Adrenal gland (tissue), 9 donors: ENCODE measurements at regions not wholly inside any gene's neighbourhood (a gene's known extent, or its start where the extent isn't known, plus 50 kb on each side); places are given as distances from the start of the nearest gene placed in this dataset.

Source experiments
- DNase-seq, 7 donors: peaks; one replicate each; pipeline ENCODE4 v3.0.0-alpha.2; 2019 to 2020
- H3K27ac ChIP-seq, 5 donors: fragments of 200-600 bp; sonication (generic) in 4 of 5; 1 replicate in 3 of 5; 2 replicates in 2 of 5; pipeline versions ENCODE4 v1.5.1 to v1.8.0; 2016 to 2020; ENCODE audit warnings: mild to moderate bottlenecking in 1 of 5
- H3K27me3 ChIP-seq: fragments of 200-600 bp; 2 replicates; pipeline ENCODE4 v1.8.0; 2021
- H3K36me3 ChIP-seq, 2 donors: fragments of 200-600 bp; replicated peaks in 1 of 2; 1 replicate in 1 of 2; 2 replicates in 1 of 2; pipeline versions ENCODE4 v1.5.1 to v1.8.0; 2018 to 2022
- H3K4me1 ChIP-seq, 2 donors: fragments of 200-600 bp; replicated peaks in 1 of 2; 1 replicate in 1 of 2; 2 replicates in 1 of 2; pipeline versions ENCODE4 v1.5.1 to v1.8.0; 2018 to 2021
- H3K4me3 ChIP-seq, 4 donors: fragments of 200-600 bp; sonication (generic) in 3 of 4; one replicate each; pipeline ENCODE4 v1.5.1; 2016 to 2018
- H3K9me3 ChIP-seq, 3 donors: fragments of 200-600 bp; sonication (generic) in 1 of 3; replicated peaks in 1 of 3; 1 replicate in 2 of 3; 2 replicates in 1 of 3; pipeline versions ENCODE4 v1.5.1 to v1.8.0; 2016 to 2021
- CTCF ChIP-seq, 6 experiments: fragments of 450-650 bp in 4 of 6; fragments of 200-600 bp in 2 of 6; sonication (generic) in 1 of 6; IDR thresholded peaks; 1 replicate in 5 of 6; 2 replicates in 1 of 6; pipeline versions ENCODE4 v1.5.1 to v1.8.0; 2016 to 2021; ENCODE audit warnings: antibody characterized with exemption in 6 of 6, mild to moderate bottlenecking in 2 of 6, moderate library complexity in 1 of 6
- POLR2A ChIP-seq, 2 donors: fragments of 450-650 bp; IDR thresholded peaks; one replicate each; pipeline ENCODE4 v1.6.1; 2017; ENCODE audit warnings: antibody characterized with exemption in 2 of 2, mild to moderate bottlenecking in 2 of 2, moderate library complexity in 1 of 2
- WGBS, 4 donors: extraction: QIAGEN DNeasy Blood & Tissue Kit in 2 of 4; methylation state at CpG; one replicate each; pipeline versions ENCODE4 v1.1.5 to v1.1.7; 2013 to 2017; 5-methylcytosine and 5-hydroxymethylcytosine counted together
- intact Hi-C, 2 donors: fragments of 100-400 bp; cut with DNase I; formaldehyde crosslinking; loops; one replicate each; pipeline versions ENCODE4 v1.14.1 to v1.15.0; 2022 to 2023
- donor health status: healthy with polysubstance abuse.
- donor health status: Bipolar disorder and iron deficiency.
- donor health status: DM: yes; HTN: yes; CAD: no.
- donor health status: DM: no; HTN: no; CAD: no.
- donor health status: DM: no; HTN: no; CAD: no.

DNA sequence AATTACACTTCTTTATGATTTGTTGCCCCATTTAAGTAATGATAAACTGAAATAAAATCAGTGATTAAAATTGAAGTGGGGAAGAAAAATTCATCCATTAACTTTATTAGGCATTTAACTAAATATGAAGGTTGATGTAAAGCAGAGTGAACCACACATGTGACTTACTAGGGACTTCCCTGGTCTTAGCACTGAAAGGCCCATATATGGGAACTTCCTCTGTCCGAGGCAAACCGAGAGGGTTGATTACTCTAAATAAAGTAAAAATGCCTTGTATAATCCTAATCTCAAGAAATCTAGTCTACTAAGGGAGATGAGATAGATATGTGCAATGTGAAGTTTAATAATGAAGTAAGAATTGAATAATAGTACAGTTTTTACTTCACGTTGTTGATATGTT, 403.9 kb upstream of the RPS6KA3 start:
- H3K9me3 ChIP-seq = no peaks in the 10 kb centered on the region
- WGBS, 4 donors = 64 to 78% (median 71%) methylated on average over 3 of the region's 3 CpGs
- intact Hi-C loops = no loop called here
- H3K4me1 ChIP-seq = no peaks in the 10 kb centered on the region
- no peak for DNase-seq
- H3K36me3 ChIP-seq = no peaks in the 10 kb centered on the region
- TF ChIP-seq POLR2A (IDR thresholded peaks at IDR 0.05) = no peak
- TF ChIP-seq CTCF (IDR thresholded peaks at IDR 0.05) = no peak
- peaks cover 7% of the 10 kb centered on the region for H3K27me3 ChIP-seq
- no peak overlapping the region for H3K27ac ChIP-seq
- H3K4me3 ChIP-seq = no peak overlapping the region

DNA sequence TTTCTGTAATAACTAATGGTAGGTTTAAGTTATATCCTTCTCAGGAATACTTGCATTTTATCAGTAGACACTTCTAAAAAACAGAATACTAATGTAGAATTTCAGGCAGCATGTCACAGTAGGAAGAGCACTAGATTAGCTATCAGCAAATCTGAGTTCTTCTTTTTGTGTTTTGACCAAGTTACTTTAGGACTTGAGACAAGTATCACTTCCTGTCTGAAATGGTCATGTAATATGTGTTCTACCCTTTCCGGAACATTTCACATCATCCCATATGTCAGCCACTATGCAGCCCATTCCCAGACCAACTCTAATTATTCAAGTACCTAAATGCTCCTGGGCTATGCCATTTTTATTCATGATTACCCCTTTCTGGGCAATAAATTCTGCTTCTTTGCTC, 401.8 kb upstream of the RPS6KA3 start:
- no peaks in the 10 kb centered on the region for H3K9me3 ChIP-seq
- TF ChIP-seq POLR2A (IDR thresholded peaks at IDR 0.05) (no peak), CTCF (IDR thresholded peaks at IDR 0.05) (no peak)
- H3K4me3 ChIP-seq = no peak overlapping the region
- intact Hi-C loops = no loop called here
- H3K36me3 ChIP-seq = no peaks in the 10 kb centered on the region
- no peaks in the 10 kb centered on the region for H3K4me1 ChIP-seq
- no peak for DNase-seq
- WGBS, 4 donors = 33 to 83% (median 65%) methylated on average over 1 of the region's 1 CpG
- H3K27ac ChIP-seq = no peak overlapping the region
- peaks cover 4% of the 10 kb centered on the region for H3K27me3 ChIP-seq

GRCh38 chrX:20666331-20666730, 399.6 kb upstream of the RPS6KA3 start:
- TF ChIP-seq CTCF (IDR thresholded peaks at IDR 0.05) = no peak
- TF ChIP-seq POLR2A (IDR thresholded peaks at IDR 0.05) = no peak
- Histone ChIP-seq H3K27ac (no peak overlapping the region), H3K4me3 (no peak overlapping the region), H3K4me1 (no peaks in the 10 kb centered on the region), H3K27me3 (peaks cover 4% of the 10 kb centered on the region), H3K9me3 (no peaks in the 10 kb centered on the region), H3K36me3 (no peaks in the 10 kb centered on the region)
- intact Hi-C loops = no loop called here
- DNase-seq = no peak
- 57 to 73% (median 63%) methylated on average over 3 of the region's 3 CpGs; no CpG with 5 or more reads in 1 of the 4 donors for WGBS, 4 donors

GRCh38 chrX:20665481-20665880, 398.8 kb upstream of the RPS6KA3 start:
- no peak for DNase-seq
- Histone ChIP-seq H3K4me1 (no peaks in the 10 kb centered on the region), H3K27ac (no peak overlapping the region), H3K36me3 (no peaks in the 10 kb centered on the region), H3K27me3 (peaks cover 4% of the 10 kb centered on the region), H3K4me3 (no peak overlapping the region), H3K9me3 (no peaks in the 10 kb centered on the region)
- intact Hi-C loops = no loop called here
- TF ChIP-seq POLR2A (IDR thresholded peaks at IDR 0.05) (no peak), CTCF (IDR thresholded peaks at IDR 0.05) (no peak)
- WGBS, 4 donors = 57 to 67% (median 61%) methylated on average over 5 of the region's 5 CpGs
